NCI-H1930 (cell line): ENCODE measurements at regions not wholly inside any gene's neighbourhood (a gene's known extent, or its start where the extent isn't known, plus 50 kb on each side); places are given as distances from the start of the nearest gene placed in this dataset.
"Not testable (repeated sequence)": the region's sequence is repeated elsewhere in the genome, so short reads cannot be mapped to it uniquely, and the experiment has no call there.

Source experiments
- DNase-seq, 2 experiments: peaks; one replicate each; lab custom pipeline; 2025; lab: John Stamatoyannopoulos, UW

DNA sequence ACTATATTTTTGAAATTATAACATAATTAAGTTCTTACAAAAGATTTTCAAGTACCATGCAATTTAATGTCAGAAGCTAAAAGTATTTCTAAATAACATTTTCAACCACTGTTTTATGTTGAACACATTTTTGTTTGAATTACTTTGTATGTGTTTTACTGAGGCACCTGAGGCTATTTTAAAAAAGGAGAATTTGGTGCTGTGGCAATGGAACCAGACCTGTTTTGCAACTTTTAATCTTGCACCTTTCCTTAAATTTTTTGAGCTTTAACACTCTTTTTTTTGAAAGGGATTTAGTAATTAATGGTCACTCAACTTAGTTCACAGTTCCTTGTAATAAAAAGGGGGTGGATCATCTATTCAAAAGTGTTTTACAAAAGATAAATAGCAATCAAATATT, 561.6 kb downstream of the ZBBX start:
- DNase-seq = no peak

DNA sequence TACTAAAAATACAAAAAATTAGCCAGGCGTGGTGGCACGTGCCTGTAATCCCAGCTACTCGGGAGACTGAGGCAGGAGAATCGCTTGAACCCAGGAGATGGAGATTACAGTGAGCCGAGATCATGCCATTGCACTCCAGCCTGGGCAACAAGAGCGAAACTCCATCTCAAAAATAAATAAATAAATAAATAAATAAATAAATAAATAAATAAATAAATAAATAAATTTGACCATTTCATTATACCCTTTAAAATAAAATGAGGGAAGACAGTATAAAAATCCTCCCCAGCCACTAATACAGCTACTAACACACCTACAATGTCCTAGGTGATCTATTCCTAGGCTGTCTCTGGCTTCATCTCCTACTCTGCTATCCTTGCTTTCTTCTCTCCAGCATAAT, 562.8 kb downstream of the ZBBX start:
- not testable (repeated sequence) for DNase-seq

GRCh38 chr3:166810741-166811445, 569.2 kb downstream of the ZBBX start:
- DNase-seq = no peak

DNA sequence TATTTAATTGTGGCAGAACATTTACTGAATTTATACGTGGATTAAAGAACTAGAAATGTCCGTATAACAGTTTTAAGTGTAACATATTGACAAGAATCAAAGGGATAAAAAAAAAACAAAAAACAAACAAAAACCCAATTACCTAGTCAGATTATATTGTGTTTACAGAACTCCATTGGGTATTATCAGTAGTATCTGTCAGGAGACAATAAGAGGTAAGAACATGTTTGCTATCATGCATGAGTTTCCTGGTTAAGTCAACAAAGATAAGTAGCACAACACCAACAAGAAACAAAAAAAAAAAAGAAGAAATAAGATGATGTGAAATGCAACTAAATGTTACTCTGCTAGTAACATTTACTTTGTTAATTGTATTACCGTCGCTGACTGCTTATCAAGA, 570.6 kb downstream of the ZBBX start:
- no peak for DNase-seq

DNA sequence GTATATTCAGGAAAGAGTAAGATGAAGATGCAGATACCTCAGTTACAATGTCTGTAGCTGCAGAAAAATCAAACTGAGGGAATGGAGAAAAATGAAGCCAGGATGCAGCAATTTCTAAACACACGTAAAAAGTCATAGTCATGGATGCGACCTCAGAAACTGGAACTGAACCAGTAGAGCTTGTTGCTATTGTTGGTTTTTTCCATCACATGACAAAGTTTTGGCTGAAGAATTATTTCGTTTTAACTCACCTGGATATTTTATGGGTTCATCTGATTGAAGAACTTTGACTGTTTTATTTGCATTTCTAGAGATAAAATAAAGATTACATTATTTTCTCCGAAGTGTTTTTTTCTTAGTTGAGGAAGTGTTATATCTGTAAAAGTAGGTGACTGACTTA, 591.2 kb downstream of the ZBBX start:
- no peak for DNase-seq

DNA sequence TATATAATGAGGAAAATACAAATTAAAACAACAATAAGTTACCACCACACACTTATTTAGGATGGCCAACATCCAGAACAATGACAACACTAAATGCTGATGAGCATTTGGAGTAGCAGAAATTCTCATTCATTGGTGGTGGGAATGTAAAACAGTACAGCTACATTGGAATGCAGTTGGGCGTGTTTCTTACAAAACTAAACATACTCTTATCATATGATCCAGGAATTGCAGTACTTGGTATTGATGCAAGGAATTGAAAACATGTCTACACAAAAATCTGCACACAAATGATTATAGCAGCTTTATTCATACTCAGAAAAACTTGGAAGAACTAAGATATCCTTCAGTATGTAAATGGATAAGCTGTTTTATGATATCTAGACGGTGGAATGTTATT, 594.2 kb downstream of the ZBBX start:
- no peak for DNase-seq

DNA sequence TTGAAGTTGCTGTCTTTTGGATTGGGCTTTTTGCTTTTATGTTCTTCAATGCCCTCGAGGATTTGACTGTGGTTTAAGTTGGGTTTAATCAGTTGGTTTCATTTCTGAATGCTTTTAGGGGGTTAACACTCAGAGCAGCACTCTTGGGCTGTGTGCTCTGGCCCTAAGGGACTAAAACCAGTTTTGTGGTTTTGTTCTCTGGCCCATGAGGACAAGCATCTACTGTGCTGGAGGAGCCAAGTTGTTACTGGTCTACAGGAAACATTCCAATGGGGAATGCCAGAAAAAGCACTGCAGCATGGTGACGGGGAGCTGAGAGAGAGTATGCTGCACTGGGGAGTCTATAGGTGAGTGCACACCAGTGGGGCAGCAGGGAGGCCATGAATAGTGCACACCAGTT, 596.9 kb downstream of the ZBBX start:
- DNase-seq = no peak

DNA sequence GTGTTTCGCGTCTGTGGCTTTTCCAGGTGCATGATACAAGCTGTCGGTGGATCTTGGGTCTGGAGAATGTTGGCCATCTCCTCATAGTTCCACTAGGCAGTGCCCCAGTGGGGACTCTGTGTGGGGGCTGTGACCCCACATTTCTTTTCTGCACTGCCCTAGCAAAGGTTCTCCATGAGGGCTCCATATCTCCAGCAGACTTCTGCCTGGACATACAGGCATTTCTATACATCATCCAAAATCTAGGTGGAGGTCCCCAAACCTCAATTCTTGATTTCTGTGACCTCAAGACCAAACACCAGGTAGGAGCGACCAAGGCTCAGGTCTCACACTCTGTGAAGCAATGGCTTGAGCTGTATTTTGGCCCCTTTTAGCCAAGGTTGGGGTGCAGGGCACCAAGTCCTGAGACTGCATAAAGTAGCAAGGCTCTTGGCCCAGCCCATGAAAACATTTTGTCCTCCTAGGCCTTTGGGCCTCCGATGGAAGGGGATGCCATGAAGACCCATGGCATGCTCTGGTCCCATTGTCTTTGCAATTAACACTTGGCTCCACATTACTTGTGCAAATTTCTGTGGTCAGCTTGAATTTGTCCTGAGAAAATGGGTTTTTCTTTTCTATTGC, 615.3 kb downstream of the ZBBX start:
- no peak for DNase-seq

GRCh38 chr3:166759736-166760513, 620.2 kb downstream of the ZBBX start:
- no peak for DNase-seq

DNA sequence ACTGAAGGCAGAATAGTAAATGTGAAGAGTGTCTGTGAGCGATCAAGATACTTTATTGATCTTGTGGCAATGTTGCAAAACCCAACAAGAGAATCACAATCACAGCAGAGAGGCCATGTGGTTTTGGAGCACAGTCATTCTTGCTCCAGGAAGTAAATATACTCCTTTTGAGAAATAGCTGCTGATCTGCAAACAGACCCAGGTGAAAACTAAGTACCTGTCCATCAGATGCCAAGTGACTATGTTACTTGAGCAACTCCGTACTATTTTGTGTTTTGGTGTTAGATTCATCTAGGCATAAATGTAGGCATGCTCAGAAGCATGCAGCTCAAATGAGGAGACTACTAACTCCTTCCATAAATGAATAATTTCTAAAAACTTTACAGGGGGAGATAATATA, 627.9 kb downstream of the ZBBX start:
- no peak for DNase-seq

- no peak for DNase-seq
Observed at GRCh38 chr3:166743481-166744134, 636.5 kb downstream of the ZBBX start.

GRCh38 chr3:166734734-166735133, 645.4 kb downstream of the ZBBX start:
- no peak for DNase-seq

- DNase-seq = no peak
Observed at GRCh38 chr3:166731701-166732100, 648.4 kb downstream of the ZBBX start.

DNA sequence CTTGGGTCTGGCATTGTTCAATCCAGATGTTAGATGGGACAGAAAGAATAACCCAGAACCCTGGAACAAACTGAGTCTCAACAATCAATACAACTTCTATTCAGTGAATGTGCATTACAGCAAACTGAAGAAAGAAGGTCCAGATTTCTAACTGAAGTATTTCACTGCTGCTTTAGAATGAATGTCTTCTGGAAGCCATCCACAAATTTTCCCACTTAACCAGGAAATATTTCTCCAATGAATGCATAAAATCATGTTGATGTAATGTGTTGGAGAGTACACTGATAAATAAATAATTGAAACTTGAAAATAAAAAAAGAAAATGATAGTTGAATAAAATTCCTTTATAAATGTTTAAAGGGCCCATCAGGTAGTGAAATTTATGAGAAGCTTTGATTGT, 658.6 kb downstream of the ZBBX start:
- DNase-seq = no peak

- DNase-seq = no peak
Observed at GRCh38 chr3:166714206-166714605, 665.9 kb downstream of the ZBBX start.

- no peak for DNase-seq
Observed at GRCh38 chr3:166713787-166714186, 666.3 kb downstream of the ZBBX start.

DNA sequence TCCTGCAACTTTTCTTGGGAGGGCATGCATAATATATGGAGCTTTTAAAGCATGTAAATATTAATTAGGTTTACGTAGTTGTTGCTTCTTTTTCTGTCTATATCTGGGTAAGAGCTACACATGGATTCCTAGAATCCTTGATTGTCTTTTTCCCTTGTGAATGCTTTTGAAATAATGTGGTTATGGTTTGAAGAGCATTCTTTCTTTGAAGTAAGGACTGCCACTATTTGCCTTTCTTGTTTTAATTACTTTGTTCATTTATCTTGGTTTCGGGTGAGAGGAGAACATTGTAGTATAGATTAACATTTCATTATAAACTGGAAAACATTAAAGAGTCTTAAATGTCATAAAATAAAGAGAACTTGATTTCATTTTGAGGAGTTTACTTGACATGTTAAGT, 674.0 kb downstream of the ZBBX start:
- DNase-seq = no peak

GRCh38 chr3:166697495-166697894, 682.6 kb downstream of the ZBBX start:
- DNase-seq = no peak

DNA sequence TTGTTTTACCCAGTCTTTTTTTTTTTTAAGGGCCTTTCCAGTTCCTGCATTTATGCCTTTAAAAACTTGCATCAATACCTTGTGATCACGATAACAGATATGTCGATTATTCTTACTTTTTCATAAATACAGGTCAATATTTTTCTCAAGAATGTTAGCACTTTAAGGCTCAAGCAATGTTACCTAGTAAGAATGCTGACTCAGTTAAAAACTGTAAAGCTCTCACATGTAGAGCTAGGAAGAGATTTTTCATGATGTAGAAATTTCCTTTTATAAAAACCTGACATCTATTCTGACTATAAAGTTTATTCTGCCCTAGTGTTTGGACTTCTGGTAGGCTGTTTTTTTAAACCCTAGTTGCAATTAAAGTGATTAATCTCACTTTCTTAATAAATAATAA, 684.0 kb downstream of the ZBBX start:
- no peak for DNase-seq

- no peak for DNase-seq
Observed at GRCh38 chr3:166688665-166689064, 691.4 kb downstream of the ZBBX start.

DNA sequence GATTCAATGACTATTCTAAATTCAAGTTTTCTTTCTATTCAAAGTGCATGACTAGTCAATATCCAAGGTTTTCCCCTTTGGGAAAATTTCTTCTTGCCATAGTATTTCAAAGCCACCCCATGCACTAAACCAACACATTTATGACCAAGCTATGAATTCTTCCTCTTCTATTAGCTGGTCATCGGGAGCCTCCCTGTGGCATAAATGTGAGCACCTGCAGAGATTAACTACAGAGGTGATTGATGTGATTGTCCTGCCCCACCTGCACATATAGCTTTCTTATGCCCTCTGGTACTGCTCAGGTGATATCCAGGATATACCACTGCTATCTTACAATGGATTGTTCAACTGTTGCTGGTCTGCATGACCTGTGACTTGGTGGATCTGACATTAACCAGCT, 694.9 kb downstream of the ZBBX start:
- no peak for DNase-seq

GRCh38 chr3:166684077-166684476, 696.0 kb downstream of the ZBBX start:
- not testable (repeated sequence) for DNase-seq

- DNase-seq = no peak
Observed at GRCh38 chr3:166669781-166670180, 710.3 kb downstream of the ZBBX start.
